K562 (cell line): ENCODE measurements at regions not wholly inside any gene's neighbourhood (a gene's known extent, or its start where the extent isn't known, plus 50 kb on each side); places are given as distances from the start of the nearest gene placed in this dataset.

ENCODE experiments used
- ATAC-seq: fragments of 200-7000 bp; cut with Tn5 transposase; 3 replicates; pipeline ENCODE4 v1.9.1; 2020; ENCODE audit warnings: moderate library complexity
- BruUV-seq: library from RNA; stranded (reverse); fragments of 400-500 nt; replicated peaks from 2 replicates; lab custom pipeline; 2021; lab: Mats Ljungman, UMichigan
- CTCF ChIA-PET: fragments of 300-600 bp; formaldehyde crosslinking; extraction: SDS; loops from one replicate; lab custom pipeline; 2021; ENCODE audit warnings: low intra/inter-chr PET ratio; lab: Yijun Ruan, JAX
- POLR2A ChIA-PET: fragments of 300-600, 350-650 bp; sonication (Branson Sonifier 250); formaldehyde crosslinking; extraction: SDS; loops from one replicate; lab custom pipeline; 2021; ENCODE audit warnings: antibody characterized with exemption, inconsistent platforms; lab: Yijun Ruan, JAX
- DNase-seq, 4 experiments: peaks; one replicate each; pipeline versions ENCODE4 v3.0.0 to v3.0.0-alpha.2; 2011 to 2018; ENCODE audit warnings: low spot score in 3 of 4, mixed read lengths in 3 of 4; ENCODE audit errors: extremely low read depth in 1 of 4
- FAIRE-seq: peaks from 2 replicates; lab custom pipeline; 2011; peaks lifted over from hg19 to GRCh38; lab: Jason Lieb, UNC
- H2AFZ ChIP-seq: 2 replicates; pipeline ENCODE4 v1.6.0; 2011; ENCODE audit warnings: low read depth, low read length, control low read depth, inconsistent platforms
- H3K27ac ChIP-seq: fragments of 200-600 bp; 3 replicates; pipeline ENCODE4 v1.8.0; 2011; ENCODE audit warnings: low read depth, mild to moderate bottlenecking, control low read depth, inconsistent platforms, low read length, moderate library complexity, mixed read lengths; ENCODE audit errors: extremely low read depth
- H3K27me3 ChIP-seq, 2 experiments: fragments of 300-600 bp in 1 of 2; 2 replicates in 1 of 2; 3 replicates in 1 of 2; pipeline versions ENCODE4 v1.6.0 to v1.8.0; 2011; ENCODE audit warnings: inconsistent platforms in 2 of 2, low read length in 2 of 2, mild to moderate bottlenecking in 1 of 2, mixed read lengths in 1 of 2, moderate library complexity in 1 of 2; ENCODE audit not compliant: control insufficient read depth in 2 of 2, insufficient read depth in 2 of 2
- H3K36me3 ChIP-seq: fragments of 300-600 bp; 3 replicates; pipeline ENCODE4 v1.8.0; 2011; ENCODE audit warnings: mild to moderate bottlenecking, low read length, inconsistent platforms; ENCODE audit not compliant: control insufficient read depth, insufficient read depth
- H3K4me1 ChIP-seq, 2 experiments: fragments of 200-600 bp in 1 of 2; replicated peaks in 1 of 2; 2 replicates in 1 of 2; 3 replicates in 1 of 2; pipeline versions ENCODE4 v1.5.1 to v1.8.0; 2011; ENCODE audit warnings: inconsistent platforms in 2 of 2, low read length in 2 of 2, mild to moderate bottlenecking in 1 of 2, mixed read lengths in 1 of 2, moderate library complexity in 1 of 2; ENCODE audit not compliant: control insufficient read depth in 2 of 2, insufficient read depth in 2 of 2
- H3K4me2 ChIP-seq: 2 replicates; pipeline ENCODE4 v1.6.1; 2011; ENCODE audit warnings: low read length, control low read depth, inconsistent platforms, mixed read lengths; ENCODE audit not compliant: insufficient read depth
- H3K4me3 ChIP-seq: fragments of 200-600 bp; sonication (generic), shearing (Covaris generic); 2 replicates; pipeline ENCODE4 v1.5.1; 2016; ENCODE audit warnings: control low read depth, inconsistent platforms
- H3K79me2 ChIP-seq: fragments of 200-600 bp; 3 replicates; pipeline ENCODE4 v1.8.0; 2011; ENCODE audit warnings: low read length, inconsistent platforms; ENCODE audit not compliant: control insufficient read depth, insufficient read depth
- H3K9ac ChIP-seq, 2 experiments: 2 replicates each; pipeline versions ENCODE4 v1.6.0 to v1.6.1; 2011; ENCODE audit warnings: low read depth in 2 of 2, low read length in 2 of 2, control low read depth in 1 of 2, inconsistent platforms in 1 of 2, mild to moderate bottlenecking in 1 of 2, mixed read lengths in 1 of 2; ENCODE audit not compliant: insufficient read depth in 1 of 2
- H3K9me1 ChIP-seq: one replicate; pipeline ENCODE4 v1.6.0; 2011; ENCODE audit warnings: inconsistent platforms, mild to moderate bottlenecking, low read length, moderate library complexity; ENCODE audit not compliant: control insufficient read depth, insufficient read depth
- H3K9me3 ChIP-seq: replicated peaks from 2 replicates; pipeline ENCODE4 v1.5.1; 2011; ENCODE audit warnings: low read depth, low read length, inconsistent platforms; ENCODE audit not compliant: control insufficient read depth, insufficient read depth
- H4K20me1 ChIP-seq: replicated peaks from 2 replicates; pipeline ENCODE4 v1.6.1; 2011; ENCODE audit warnings: low read length, inconsistent platforms, mixed read lengths; ENCODE audit not compliant: control insufficient read depth, insufficient read depth
- C11orf30 ChIP-seq: fragments of 450-650 bp; IDR thresholded peaks from 2 replicates; pipeline ENCODE4 v1.6.1; 2016; ENCODE audit warnings: low read depth, mild to moderate bottlenecking
- CSDE1 ChIP-seq, 2 experiments: fragments of 450-650 bp; IDR thresholded peaks; 2 replicates each; pipeline ENCODE4 v1.6.1; 2016; ENCODE audit warnings: mild to moderate bottlenecking in 1 of 2
- KAT7 ChIP-seq: sonication (generic); formaldehyde crosslinking; IDR thresholded peaks from 2 replicates; pipeline ENCODE4 v1.8.0; 2022; ENCODE audit warnings: missing genetic modification reagents, mild to moderate bottlenecking, borderline replicate concordance
- NCOA4 ChIP-seq: fragments of 450-650 bp; IDR thresholded peaks from 2 replicates; pipeline ENCODE4 v1.6.1; 2018; ENCODE audit warnings: mild to moderate bottlenecking; ENCODE audit not compliant: partially characterized antibody
- PATZ1 ChIP-seq: fragments of 250-450 bp; sonication (Bioruptor Pico); IDR thresholded peaks from 2 replicates; pipeline ENCODE4 v1.5.0; 2020; ENCODE audit warnings: mild to moderate bottlenecking, borderline replicate concordance
- PRDM10 ChIP-seq: fragments of 450-650 bp; IDR thresholded peaks from 2 replicates; pipeline ENCODE4 v1.6.1; 2018; ENCODE audit not compliant: partially characterized antibody
- RFX5 ChIP-seq: IDR thresholded peaks from 2 replicates; pipeline ENCODE4 v1.6.1; 2011; ENCODE audit warnings: low read depth, mild to moderate bottlenecking, improper control_type of control experiment, low read length
- RNF2 ChIP-seq: sonication (generic); IDR thresholded peaks from 2 replicates; pipeline ENCODE4 v1.6.1; 2016
- RUNX1 ChIP-seq: sonication (generic); IDR thresholded peaks from 2 replicates; pipeline ENCODE4 v1.6.1; 2016; ENCODE audit warnings: antibody characterized with exemption, low read depth
- YBX1 ChIP-seq: fragments of 450-650 bp; IDR thresholded peaks from 2 replicates; pipeline ENCODE4 v1.7.1; 2016; ENCODE audit warnings: mild to moderate bottlenecking
- ZNF57 ChIP-seq: fragments of 450-650 bp; formaldehyde crosslinking; IDR thresholded peaks from 2 replicates; pipeline ENCODE4 v1.4.0; 2020; ENCODE audit warnings: mild to moderate bottlenecking, moderate library complexity
- WGBS: fragments of 100-300 bp; shearing (Covaris generic); methylation state at CpG from one replicate; pipeline ENCODE4 v1.1.6; 2016; ENCODE audit warnings: low coverage, mixed read lengths; ENCODE audit not compliant: insufficient coverage; ENCODE audit errors: missing lambda C conversion rate; 5-methylcytosine and 5-hydroxymethylcytosine counted together
- in situ Hi-C: fragments of 300-500 bp; cut with MboI; formaldehyde crosslinking; loops from 4 replicates; pipeline ENCODE4 v1.15.0; 2018; ENCODE audit warnings: inconsistent platforms, mixed read lengths
- intact Hi-C: fragments of 100-400 bp; cut with micrococcal nuclease; formaldehyde crosslinking; loops from 2 replicates; pipeline ENCODE4 v1.14.2; 2022

GRCh38 chr1:8133190-8133589 lies 107.1 kb upstream of the ERRFI1 start:
- intact Hi-C loops: no loop called here
- Histone ChIP-seq H3K9me1 (no peaks in the 10 kb centered on the region), H3K36me3 (no peaks in the 10 kb centered on the region), H3K79me2 (no peaks in the 10 kb centered on the region), H3K27me3 (peaks cover 39 to 40% of the 10 kb centered on the region in 2 experiments), H3K4me2 (no peak overlapping the region), H3K9me3 (no peaks in the 10 kb centered on the region), H4K20me1 (no peaks in the 10 kb centered on the region), H2AFZ (no peak overlapping the region), H3K4me1 (no peaks in the 10 kb centered on the region), H3K9ac (no peak overlapping the region), H3K27ac (no peak overlapping the region), H3K4me3 (no peak overlapping the region)
- in situ Hi-C loops: no loop called here
- no peak for TF ChIP-seq CSDE1 (IDR thresholded peaks at IDR 0.05)
- TF ChIP-seq ZNF57: no peak
- no peak for TF ChIP-seq RFX5
- no peak for TF ChIP-seq YBX1
- no peak for TF ChIP-seq PRDM10
- TF ChIP-seq C11orf30: no peak
- no peak for TF ChIP-seq RUNX1
- TF ChIP-seq KAT7 (CRISPR knock-in tag): no peak
- no peak for TF ChIP-seq RNF2
- TF ChIP-seq PATZ1 (CRISPR knock-in tag): no peak
- no peak for TF ChIP-seq NCOA4
- ChIA-PET POLR2A (no interaction called here), CTCF (no interaction called here)
- WGBS: 14% methylated on average over 5 of the region's 5 CpGs
- no peak for DNase-seq
- FAIRE-seq: no peak
- no TSS peak for BruUV-seq
- no peak for ATAC-seq
